ENCODE measurements at regions not wholly inside any gene's neighbourhood (a gene's known extent, or its start where the extent isn't known, plus 50 kb on each side); places are given as distances from the start of the nearest gene placed in this dataset.

- intact Hi-C loops (cut with DNase I) = no loop called here
- 55 to 66% (median 62%) methylated on average over 15 of the region's 15 CpGs for WGBS, 3 donors
- TF ChIP-seq, protein P1, sequence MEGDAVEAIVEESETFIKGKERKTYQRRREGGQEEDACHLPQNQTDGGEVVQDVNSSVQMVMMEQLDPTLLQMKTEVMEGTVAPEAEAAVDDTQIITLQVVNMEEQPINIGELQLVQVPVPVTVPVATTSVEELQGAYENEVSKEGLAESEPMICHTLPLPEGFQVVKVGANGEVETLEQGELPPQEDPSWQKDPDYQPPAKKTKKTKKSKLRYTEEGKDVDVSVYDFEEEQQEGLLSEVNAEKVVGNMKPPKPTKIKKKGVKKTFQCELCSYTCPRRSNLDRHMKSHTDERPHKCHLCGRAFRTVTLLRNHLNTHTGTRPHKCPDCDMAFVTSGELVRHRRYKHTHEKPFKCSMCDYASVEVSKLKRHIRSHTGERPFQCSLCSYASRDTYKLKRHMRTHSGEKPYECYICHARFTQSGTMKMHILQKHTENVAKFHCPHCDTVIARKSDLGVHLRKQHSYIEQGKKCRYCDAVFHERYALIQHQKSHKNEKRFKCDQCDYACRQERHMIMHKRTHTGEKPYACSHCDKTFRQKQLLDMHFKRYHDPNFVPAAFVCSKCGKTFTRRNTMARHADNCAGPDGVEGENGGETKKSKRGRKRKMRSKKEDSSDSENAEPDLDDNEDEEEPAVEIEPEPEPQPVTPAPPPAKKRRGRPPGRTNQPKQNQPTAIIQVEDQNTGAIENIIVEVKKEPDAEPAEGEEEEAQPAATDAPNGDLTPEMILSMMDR (IDR thresholded peaks at IDR 0.05) = no peak
- TF ChIP-seq EP300 (IDR thresholded peaks at IDR 0.05) (no peak), POLR2A (IDR thresholded peaks at IDR 0.05) (no peak)
- H3K9me3 ChIP-seq = no peaks in the 10 kb centered on the region
- H3K27me3 ChIP-seq = no peaks in the 10 kb centered on the region
- H3K36me3 ChIP-seq = no peaks in the 10 kb centered on the region
- no peak overlapping the region for H3K4me3 ChIP-seq
- no peak overlapping the region for H3K27ac ChIP-seq
- no peak for DNase-seq
- H3K4me1 ChIP-seq (ENCODE audit: insufficient read depth) = no peaks in the 10 kb centered on the region
Observed at GRCh38 chr10:131567279-131568162, 256.0 kb upstream of the TCERG1L start.

DNA sequence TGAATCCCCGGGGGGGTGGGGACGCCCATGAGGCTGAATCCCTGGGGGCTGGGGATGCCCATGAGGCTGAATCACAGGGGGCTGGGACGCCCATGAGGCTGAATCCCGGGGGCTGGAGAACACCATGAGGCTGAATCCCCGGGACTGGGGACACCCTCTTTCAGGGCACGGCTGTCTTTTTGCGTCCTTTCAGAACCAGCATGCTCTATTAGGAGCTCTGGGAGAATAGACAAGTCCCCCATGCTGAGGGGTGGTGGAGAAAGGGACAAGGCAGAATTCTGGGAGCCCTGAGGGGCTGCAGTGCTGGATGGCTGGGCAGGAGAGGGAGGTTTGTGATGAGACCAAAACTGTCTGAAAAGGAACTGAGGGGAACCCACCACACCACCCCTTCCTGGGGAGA is 257.3 kb upstream of the TCERG1L start:
- WGBS, 3 donors = 68 to 74% (median 68%) methylated on average over 7 of the region's 7 CpGs
- Histone ChIP-seq H3K27me3 (no peaks in the 10 kb centered on the region), H3K4me1 (ENCODE audit: insufficient read depth) (no peaks in the 10 kb centered on the region), H3K9me3 (no peaks in the 10 kb centered on the region), H3K27ac (no peak overlapping the region), H3K36me3 (no peaks in the 10 kb centered on the region), H3K4me3 (no peak overlapping the region)
- TF ChIP-seq EP300 (IDR thresholded peaks at IDR 0.05) = no peak
- TF ChIP-seq, protein P1 (IDR thresholded peaks at IDR 0.05) = no peak
- no peak for TF ChIP-seq POLR2A (IDR thresholded peaks at IDR 0.05)
- DNase-seq = no peak
- intact Hi-C loops (cut with DNase I) = no loop called here

DNA sequence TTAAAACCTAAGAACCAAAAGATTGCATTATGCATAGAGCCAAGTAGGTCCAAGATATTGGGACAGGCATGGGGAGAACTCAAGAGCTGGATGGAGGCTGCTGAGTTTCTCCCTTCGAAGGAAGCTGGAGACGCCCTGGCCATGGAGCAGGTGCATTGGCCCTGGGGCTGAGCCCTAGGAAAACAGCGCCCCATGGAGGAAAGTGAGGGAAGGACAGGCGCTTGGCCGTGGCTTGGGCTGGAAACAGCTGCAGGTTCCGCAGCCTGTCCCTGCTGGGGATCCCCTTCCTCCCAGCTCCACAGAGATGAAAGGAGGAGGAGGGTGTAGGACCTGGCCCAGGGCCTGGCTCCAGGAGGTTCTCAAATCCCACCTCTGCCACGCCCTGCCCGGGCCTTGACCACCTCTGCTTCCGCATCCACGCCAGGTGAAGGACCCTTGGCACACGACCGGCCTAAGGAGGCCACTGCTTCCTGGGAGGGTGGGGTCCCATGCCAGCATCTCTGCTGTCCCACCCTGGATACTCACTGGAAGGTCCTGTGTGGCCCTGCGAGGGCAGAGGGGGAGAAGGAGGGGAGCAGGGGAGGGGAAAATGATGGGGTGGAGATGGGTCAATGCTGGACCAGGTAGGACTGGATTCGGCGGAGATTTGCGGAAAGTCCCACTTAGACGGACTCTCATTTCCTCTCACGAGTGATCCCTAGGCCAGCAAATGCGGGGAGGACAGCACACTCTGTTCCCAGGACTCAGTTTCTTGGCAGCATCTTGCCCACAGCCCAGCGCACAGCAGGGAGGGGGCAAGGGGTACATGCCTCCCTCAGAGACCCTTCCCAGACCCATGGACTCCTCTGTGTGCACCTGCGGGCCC is 258.6 kb upstream of the TCERG1L start:
- no peak overlapping the region for H3K4me3 ChIP-seq
- no peaks in the 10 kb centered on the region for H3K36me3 ChIP-seq
- no peaks in the 10 kb centered on the region for H3K4me1 ChIP-seq (ENCODE audit: insufficient read depth)
- no peak for DNase-seq
- H3K9me3 ChIP-seq = no peaks in the 10 kb centered on the region
- TF ChIP-seq EP300 (IDR thresholded peaks at IDR 0.05) = no peak
- TF ChIP-seq, protein P1 (IDR thresholded peaks at IDR 0.05) = no peak
- TF ChIP-seq POLR2A (IDR thresholded peaks at IDR 0.05) = no peak
- 69 to 75% (median 71%) methylated on average over 21 of the region's 21 CpGs for WGBS, 3 donors
- intact Hi-C loops (cut with DNase I) = no loop called here
- no peaks in the 10 kb centered on the region for H3K27me3 ChIP-seq
- no peak overlapping the region for H3K27ac ChIP-seq

GRCh38 chr10:131570716-131571307 is 259.3 kb upstream of the TCERG1L start:
- H3K27ac ChIP-seq = no peak overlapping the region
- H3K9me3 ChIP-seq = no peaks in the 10 kb centered on the region
- WGBS, 3 donors = 72 to 82% (median 76%) methylated on average over 13 of the region's 13 CpGs
- TF ChIP-seq EP300 (IDR thresholded peaks at IDR 0.05) (no peak), POLR2A (IDR thresholded peaks at IDR 0.05) (no peak)
- TF ChIP-seq, protein P1 (IDR thresholded peaks at IDR 0.05) = no peak
- H3K36me3 ChIP-seq = no peaks in the 10 kb centered on the region
- no peaks in the 10 kb centered on the region for H3K27me3 ChIP-seq
- DNase-seq = no peak
- intact Hi-C loops (cut with DNase I) = no loop called here
- H3K4me3 ChIP-seq = no peak overlapping the region
- no peaks in the 10 kb centered on the region for H3K4me1 ChIP-seq (ENCODE audit: insufficient read depth)
